Choroid plexus epithelial cell (primary cell): ENCODE measurements at regions not wholly inside any gene's neighbourhood (a gene's known extent, or its start where the extent isn't known, plus 50 kb on each side); places are given as distances from the start of the nearest gene placed in this dataset.

ENCODE experiments used
- DNase-seq: peaks from one replicate; pipeline ENCODE4 v3.0.0-alpha.2; 2010; ENCODE audit warnings: low read depth
- H3K4me3 ChIP-seq: 2 replicates; pipeline ENCODE4 v1.5.1; 2011; ENCODE audit warnings: low read depth, mild to moderate bottlenecking, control low read depth, low read length, moderate library complexity
- TF ChIP-seq, protein P1 (sequence below): conservative IDR thresholded peaks from 2 replicates; pipeline ENCODE4 v1.5.1; 2011; ENCODE audit warnings: low read depth, mild to moderate bottlenecking, control low read depth, inconsistent platforms, low read length, moderate library complexity

DNA sequence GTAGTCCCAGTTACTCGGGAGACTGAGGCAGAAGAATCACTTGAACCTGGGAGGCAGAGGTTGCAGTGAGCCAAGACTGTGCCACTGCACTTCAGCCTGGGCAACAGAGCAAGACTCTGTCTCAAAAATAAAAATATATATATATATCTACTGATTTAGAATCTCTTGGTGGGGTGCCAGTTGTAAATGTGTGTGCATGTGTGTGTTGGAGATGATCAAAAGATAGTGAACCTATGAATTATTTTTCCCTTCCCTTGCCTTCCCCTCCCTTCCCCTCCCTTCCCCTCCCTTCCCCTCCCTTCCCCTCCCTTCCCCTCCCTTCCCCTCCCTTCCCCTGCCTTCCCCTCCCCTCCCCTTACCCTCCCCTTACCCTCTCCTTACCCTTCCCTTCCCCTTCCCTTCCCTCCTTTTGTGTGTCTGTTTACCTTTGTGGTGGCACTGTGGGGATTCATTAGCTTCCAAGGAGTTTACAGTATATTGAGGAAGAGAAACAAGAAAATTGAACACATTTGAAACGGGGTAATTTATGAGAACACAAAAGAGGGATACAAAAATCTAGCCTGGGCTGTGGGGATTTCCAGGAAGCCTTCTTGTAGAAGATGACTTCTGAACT, 281.5 kb upstream of the DPPA4 start:
- no peak overlapping the region for H3K4me3 ChIP-seq
- TF ChIP-seq, protein P1, sequence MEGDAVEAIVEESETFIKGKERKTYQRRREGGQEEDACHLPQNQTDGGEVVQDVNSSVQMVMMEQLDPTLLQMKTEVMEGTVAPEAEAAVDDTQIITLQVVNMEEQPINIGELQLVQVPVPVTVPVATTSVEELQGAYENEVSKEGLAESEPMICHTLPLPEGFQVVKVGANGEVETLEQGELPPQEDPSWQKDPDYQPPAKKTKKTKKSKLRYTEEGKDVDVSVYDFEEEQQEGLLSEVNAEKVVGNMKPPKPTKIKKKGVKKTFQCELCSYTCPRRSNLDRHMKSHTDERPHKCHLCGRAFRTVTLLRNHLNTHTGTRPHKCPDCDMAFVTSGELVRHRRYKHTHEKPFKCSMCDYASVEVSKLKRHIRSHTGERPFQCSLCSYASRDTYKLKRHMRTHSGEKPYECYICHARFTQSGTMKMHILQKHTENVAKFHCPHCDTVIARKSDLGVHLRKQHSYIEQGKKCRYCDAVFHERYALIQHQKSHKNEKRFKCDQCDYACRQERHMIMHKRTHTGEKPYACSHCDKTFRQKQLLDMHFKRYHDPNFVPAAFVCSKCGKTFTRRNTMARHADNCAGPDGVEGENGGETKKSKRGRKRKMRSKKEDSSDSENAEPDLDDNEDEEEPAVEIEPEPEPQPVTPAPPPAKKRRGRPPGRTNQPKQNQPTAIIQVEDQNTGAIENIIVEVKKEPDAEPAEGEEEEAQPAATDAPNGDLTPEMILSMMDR: no peak
- no peak for DNase-seq

- no peak overlapping the region for H3K4me3 ChIP-seq
- TF ChIP-seq, protein P1: no peak
- no peak for DNase-seq
Measured at GRCh38 chr3:109631897-109632296, 294.6 kb upstream of the DPPA4 start.

GRCh38 chr3:109640146-109640652, 302.9 kb upstream of the DPPA4 start:
- DNase-seq: no peak
- H3K4me3 ChIP-seq: no peak overlapping the region
- TF ChIP-seq, protein P1: no peak

DNA sequence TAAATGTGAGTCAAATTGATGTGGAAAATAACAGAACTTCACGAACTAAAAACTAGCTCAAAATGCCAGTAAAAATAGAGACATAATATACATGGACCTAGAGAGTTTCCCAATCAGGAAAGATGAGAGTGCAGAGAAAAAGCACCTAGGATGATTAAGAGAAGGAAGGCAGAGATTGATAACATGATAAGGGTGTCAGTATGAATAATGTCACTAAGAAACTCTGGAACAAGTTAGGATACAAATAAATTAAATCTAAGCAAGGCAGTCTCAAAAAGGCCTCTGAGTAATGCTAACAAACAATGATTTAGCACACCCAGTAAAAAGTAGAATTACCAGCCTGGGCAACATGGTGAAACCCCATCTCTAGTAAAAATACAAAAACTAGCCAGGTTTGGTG, 304.7 kb upstream of the DPPA4 start:
- TF ChIP-seq, protein P1: no peak
- no peak overlapping the region for H3K4me3 ChIP-seq
- no peak for DNase-seq

- TF ChIP-seq, protein P1: no peak
- H3K4me3 ChIP-seq: no peak overlapping the region
- peak; percentile 18 for DNase-seq
Measured at GRCh38 chr3:109643590-109643989, 306.2 kb upstream of the DPPA4 start.

DNA sequence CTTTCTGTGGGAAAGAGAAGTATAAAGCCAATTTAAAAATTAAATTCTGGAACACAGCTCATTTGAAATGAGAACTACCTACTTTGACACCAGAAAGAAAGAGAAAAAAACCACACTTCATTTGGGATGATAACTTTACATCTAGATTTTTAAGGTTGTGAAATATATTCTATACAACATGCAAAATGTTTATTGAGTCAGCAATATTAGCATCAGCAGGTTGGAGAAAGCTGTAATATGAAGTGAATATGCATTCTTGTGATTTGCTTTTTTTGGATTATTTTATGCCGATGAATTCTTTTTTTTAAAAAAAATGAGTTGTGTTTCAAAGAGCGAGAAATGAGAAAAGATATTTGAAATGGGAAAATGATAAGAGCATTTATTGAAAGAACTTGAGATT, 307.0 kb upstream of the DPPA4 start:
- TF ChIP-seq, protein P1: no peak
- H3K4me3 ChIP-seq: no peak overlapping the region
- DNase-seq: no peak

- TF ChIP-seq, protein P1: no peak
- no peak overlapping the region for H3K4me3 ChIP-seq
- DNase-seq: no peak
Measured at GRCh38 chr3:109644746-109645145, 307.4 kb upstream of the DPPA4 start.
